HG03060 (cell line): ENCODE measurements at regions not wholly inside any gene's neighbourhood (a gene's known extent, or its start where the extent isn't known, plus 50 kb on each side); places are given as distances from the start of the nearest gene placed in this dataset.
A peak's percentile ranks its signal among the peaks of the same experiment; 100 is the strongest.

Source experiments
- ATAC-seq: cut with Tn5 transposase; IDR thresholded peaks from one replicate; pipeline ENCODE4 v1.9.1; 2021; ENCODE audit warnings: low read depth, moderate number of reproducible peaks; ENCODE audit not compliant: unreplicated experiment

GRCh38 chr7:10703059-10703458, 270.6 kb upstream of the PHF14 start:
- ATAC-seq, result no peak

- no peak for ATAC-seq
Measured at GRCh38 chr7:10703981-10704380, 269.7 kb upstream of the PHF14 start.

- ATAC-seq, result no peak
Measured at GRCh38 chr7:10704653-10705052, 269.0 kb upstream of the PHF14 start.

GRCh38 chr7:10706875-10707493, 266.7 kb upstream of the PHF14 start:
- ATAC-seq, result peak; percentile 100

GRCh38 chr7:10707519-10707918, 266.2 kb upstream of the PHF14 start:
- ATAC-seq, result no peak

- ATAC-seq, result no peak
Measured at GRCh38 chr7:10708447-10708846, 265.2 kb upstream of the PHF14 start.

GRCh38 chr7:10718768-10719167, 254.9 kb upstream of the PHF14 start:
- ATAC-seq, result no peak

- ATAC-seq, result no peak
Measured at GRCh38 chr7:10720042-10720441, 253.6 kb upstream of the PHF14 start.

GRCh38 chr7:10721289-10721688, 252.4 kb upstream of the PHF14 start:
- ATAC-seq, result no peak

GRCh38 chr7:10723832-10724231, 249.8 kb upstream of the PHF14 start:
- ATAC-seq, result no peak

GRCh38 chr7:10724449-10724848, 249.2 kb upstream of the PHF14 start:
- ATAC-seq, result no peak

GRCh38 chr7:10727636-10728035, 246.0 kb upstream of the PHF14 start:
- ATAC-seq, result no peak

- no peak for ATAC-seq
Measured at GRCh38 chr7:10731253-10731773, 242.4 kb upstream of the PHF14 start.

GRCh38 chr7:10733747-10734146, 239.9 kb upstream of the PHF14 start:
- no peak for ATAC-seq

- no peak for ATAC-seq
Measured at GRCh38 chr7:10734595-10734994, 239.1 kb upstream of the PHF14 start.

- ATAC-seq, result no peak
Measured at GRCh38 chr7:10739401-10739800, 234.3 kb upstream of the PHF14 start.

GRCh38 chr7:10740805-10741204, 232.9 kb upstream of the PHF14 start:
- ATAC-seq, result no peak

GRCh38 chr7:10756981-10757380, 216.7 kb upstream of the PHF14 start:
- ATAC-seq, result no peak

- ATAC-seq, result no peak
Measured at GRCh38 chr7:10759120-10759519, 214.6 kb upstream of the PHF14 start.

- no peak for ATAC-seq
Measured at GRCh38 chr7:10767771-10768170, 205.9 kb upstream of the PHF14 start.

- ATAC-seq, result no peak
Measured at GRCh38 chr7:10770176-10770575, 203.5 kb upstream of the PHF14 start.

GRCh38 chr7:10773430-10773829, 200.2 kb upstream of the PHF14 start:
- ATAC-seq, result no peak
